Inferior parietal cortex (tissue), 1 donor: ENCODE measurements at regions not wholly inside any gene's neighbourhood (a gene's known extent, or its start where the extent isn't known, plus 50 kb on each side); places are given as distances from the start of the nearest gene placed in this dataset.

Experiments used
- DNase-seq: peaks from one replicate; pipeline ENCODE4 v3.0.0-alpha.2; 2016; ENCODE audit errors: extremely low spot score

- DNase-seq: no peak
These were observed 198.7 kb upstream of the SERP2 start for GRCh38 chr13:44174769-44175425.

DNA sequence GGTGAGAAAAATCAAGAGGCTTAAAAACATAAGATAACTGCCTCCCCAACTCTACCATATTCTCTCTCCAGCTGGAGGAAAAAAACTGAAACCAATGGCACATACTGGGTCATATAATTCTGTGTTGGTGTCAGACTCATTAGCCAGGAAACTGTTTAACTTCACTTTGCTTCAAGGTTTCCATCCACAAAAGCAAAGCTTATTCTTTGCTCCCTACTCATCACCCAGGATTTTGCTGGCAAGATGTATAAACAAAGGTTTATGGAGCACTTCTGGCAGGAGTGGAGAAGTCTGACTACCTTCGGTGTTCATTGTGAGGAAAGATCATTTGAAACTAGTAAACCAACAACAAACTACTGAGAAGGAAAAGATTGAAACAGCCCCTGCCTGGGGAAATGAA lies 197.5 kb upstream of the SERP2 start:
- DNase-seq: no peak

- no peak for DNase-seq
These were observed 192.6 kb upstream of the SERP2 start for GRCh38 chr13:44180876-44181536.

DNA sequence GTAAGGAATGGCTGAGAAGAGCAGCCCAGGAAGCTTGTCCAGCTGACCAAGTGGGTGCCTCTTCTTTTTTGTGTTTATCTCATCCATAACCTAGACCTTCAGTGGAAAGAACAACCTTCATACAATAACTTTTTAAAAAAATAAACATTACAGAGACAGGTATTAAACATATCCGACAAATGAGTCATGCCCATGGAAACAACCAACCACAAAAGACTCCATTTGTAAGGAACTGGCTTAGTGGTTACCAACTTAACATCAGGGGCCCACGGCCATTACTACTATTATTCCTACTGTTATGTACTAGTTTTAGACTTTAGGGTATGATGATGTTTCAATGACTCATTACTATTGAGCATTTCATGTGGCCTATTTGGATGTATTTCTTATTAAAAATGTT lies 191.7 kb upstream of the SERP2 start:
- DNase-seq: no peak

GRCh38 chr13:44184740-44185139 lies 188.9 kb upstream of the SERP2 start:
- DNase-seq: no peak

DNA sequence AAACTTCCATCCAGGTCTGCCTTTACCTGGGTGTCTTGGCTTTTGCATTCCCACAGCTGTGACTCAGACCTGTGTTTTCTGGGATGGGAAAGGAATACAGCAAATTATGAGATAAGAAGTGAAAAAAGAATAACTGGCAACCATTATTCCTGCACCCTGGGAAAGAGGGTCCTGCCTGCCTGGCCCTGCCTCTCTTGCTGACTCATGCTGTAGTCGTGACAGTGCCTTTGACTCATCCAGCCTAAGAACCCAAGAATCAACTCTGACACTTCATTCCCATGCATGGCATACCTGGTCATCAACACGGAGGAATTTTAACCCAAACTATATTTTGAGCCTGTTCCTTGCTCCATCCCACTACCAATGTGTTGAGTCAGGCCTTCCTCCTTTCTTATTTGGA lies 185.4 kb upstream of the SERP2 start:
- no peak for DNase-seq

DNA sequence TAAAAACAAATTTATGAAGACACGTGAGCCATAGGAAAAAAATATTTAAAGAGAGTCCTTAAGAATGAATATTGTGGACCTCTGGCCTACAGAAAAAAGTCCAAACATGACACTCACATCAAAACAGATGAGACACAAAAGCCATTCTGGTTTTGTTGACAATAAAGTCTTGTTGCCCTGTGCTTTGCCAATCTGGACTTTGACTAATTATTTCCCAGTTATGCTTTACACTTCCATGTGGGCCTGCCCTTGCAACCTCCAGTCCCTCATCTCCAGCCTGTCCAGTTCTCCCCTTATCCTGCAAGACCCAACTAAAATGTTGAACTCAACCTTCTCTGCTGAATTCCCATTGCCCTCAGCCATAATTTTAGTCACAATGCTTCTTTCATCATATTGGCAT lies 184.5 kb upstream of the SERP2 start:
- no peak for DNase-seq

DNA sequence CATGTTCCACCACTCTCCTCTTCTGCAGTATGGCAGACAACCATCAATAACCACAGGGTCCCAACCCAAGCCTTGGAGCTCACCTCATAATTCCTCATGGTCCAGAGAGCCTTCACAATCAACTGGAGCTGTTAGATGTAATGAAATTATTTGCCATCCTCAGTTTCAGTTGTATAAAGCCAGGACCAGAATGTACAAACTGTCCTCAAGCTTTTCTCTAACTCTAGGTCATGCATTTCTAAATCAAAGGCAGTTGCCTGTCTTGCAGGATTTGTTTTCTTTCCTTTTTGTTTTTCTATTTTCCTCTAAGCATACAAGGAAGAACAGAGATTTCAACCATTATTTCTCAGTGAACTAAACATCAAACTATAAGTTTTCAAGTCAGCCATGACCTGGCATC lies 182.5 kb upstream of the SERP2 start:
- no peak for DNase-seq

GRCh38 chr13:44191504-44192171 lies 182.0 kb upstream of the SERP2 start:
- DNase-seq: peak; percentile 85

- DNase-seq: no peak
These were observed 179.9 kb upstream of the SERP2 start for GRCh38 chr13:44193731-44194130.

- no peak for DNase-seq
These were observed 178.4 kb upstream of the SERP2 start for GRCh38 chr13:44195245-44195644.

DNA sequence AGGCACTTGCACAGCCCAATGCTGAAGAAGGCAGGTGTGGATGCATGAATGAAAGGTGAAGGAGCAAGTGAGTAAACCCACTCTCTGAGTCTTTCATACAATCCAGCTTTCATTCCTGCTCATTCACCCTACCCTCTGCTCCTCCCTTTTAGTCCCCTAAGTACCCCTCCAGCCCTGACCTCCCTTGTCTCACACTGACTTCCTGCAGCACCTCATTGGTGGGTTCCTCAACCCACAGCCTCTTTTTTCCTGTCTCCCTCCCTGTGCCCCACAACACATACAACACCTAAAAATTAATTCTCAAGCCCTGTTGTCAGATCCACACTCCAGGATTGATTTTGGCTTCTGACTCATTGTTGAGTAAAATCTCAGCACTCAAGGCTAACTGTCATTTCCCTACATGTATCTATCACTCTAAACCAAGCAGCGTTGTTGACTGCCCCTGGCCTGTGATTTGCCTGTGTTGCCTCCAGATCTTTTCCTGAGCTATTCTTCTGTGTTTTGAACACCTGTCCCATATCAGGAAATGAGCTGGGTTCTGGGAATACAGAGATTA lies 177.3 kb upstream of the SERP2 start:
- DNase-seq: no peak

DNA sequence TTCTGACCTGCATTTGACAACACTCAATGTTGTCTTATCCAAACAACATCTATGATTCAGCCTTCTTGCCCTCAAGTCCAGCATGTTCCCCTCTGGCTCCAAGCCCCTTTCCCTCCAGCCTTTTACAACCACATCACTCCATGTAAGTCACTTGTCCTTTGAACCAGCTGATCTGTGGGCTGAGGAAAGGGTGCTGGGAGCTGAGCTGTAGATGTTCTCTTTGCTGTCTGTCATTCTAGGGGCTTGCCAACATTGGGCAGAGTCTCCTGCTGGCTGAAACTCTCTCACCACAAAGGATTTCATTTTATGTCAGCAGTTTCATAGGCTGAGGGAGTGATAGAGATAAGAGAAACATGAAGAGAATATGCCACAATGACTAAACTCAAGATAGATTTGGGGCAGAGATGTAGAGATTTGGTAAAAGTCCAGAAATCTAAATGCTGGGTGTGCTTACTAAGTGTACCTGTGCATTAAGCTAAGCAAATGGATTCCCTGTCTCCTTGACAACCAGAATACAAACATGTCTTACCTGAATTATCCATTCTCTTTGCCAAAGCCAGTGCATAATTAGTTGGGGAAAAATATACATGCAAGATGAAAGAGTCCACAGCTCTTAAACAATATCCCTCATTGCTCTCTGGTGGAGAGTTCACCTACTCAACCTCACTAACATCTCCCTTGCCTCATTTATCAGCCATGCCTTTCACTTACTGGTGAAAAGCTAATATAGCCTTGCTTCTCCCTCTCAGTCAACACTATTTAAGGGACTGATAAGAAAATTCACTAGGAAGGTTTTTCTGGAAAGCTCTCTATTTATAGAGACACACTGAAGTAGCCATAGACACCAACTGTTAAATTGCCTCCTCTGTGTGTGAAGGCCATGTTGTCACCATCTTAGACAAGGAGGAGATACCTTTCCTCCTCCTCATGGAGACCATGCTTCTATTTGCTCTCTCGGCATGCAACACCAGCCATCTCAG lies 175.5 kb upstream of the SERP2 start:
- no peak for DNase-seq

GRCh38 chr13:44198826-44199225 lies 174.8 kb upstream of the SERP2 start:
- DNase-seq: no peak

- no peak for DNase-seq
These were observed 173.9 kb upstream of the SERP2 start for GRCh38 chr13:44199627-44200207.

GRCh38 chr13:44206434-44206833 lies 167.2 kb upstream of the SERP2 start:
- DNase-seq: no peak

- DNase-seq: no peak
These were observed 166.1 kb upstream of the SERP2 start for GRCh38 chr13:44207476-44207875.

GRCh38 chr13:44210525-44210924 lies 163.1 kb upstream of the SERP2 start:
- no peak for DNase-seq

GRCh38 chr13:44211286-44211685 lies 162.3 kb upstream of the SERP2 start:
- peak; percentile 89 for DNase-seq

GRCh38 chr13:44211704-44212346 lies 161.8 kb upstream of the SERP2 start:
- DNase-seq: no peak
